Panc1 (cell line): ENCODE measurements at regions not wholly inside any gene's neighbourhood (a gene's known extent, or its start where the extent isn't known, plus 50 kb on each side); places are given as distances from the start of the nearest gene placed in this dataset.

Experiments used
- ATAC-seq: fragments of 200-7000 bp; cut with Tn5 transposase; 2 replicates; pipeline ENCODE4 v1.9.1; 2020; ENCODE audit warnings: mild to moderate bottlenecking, moderate library complexity
- BruUV-seq: library from RNA; stranded (reverse); fragments of 400-500 nt; replicated peaks from 2 replicates; lab custom pipeline; 2021; lab: Mats Ljungman, UMichigan
- CTCF ChIA-PET: fragments of 300-600 bp; sonication (Branson Sonifier 250); formaldehyde crosslinking; loops from one replicate; lab custom pipeline; 2022; ENCODE audit warnings: antibody characterized with exemption; lab: Charles Lee
- POLR2A ChIA-PET: fragments of 300-600 bp; sonication (Branson Sonifier 250); formaldehyde crosslinking; loops from one replicate; lab custom pipeline; 2022; ENCODE audit warnings: antibody characterized with exemption; lab: Charles Lee
- DNase-seq: peaks from one replicate; pipeline ENCODE4 v3.0.0-alpha.2; 2010; ENCODE audit warnings: low read depth, low spot score
- H3K27ac ChIP-seq: 2 replicates; pipeline ENCODE4 v1.5.1; 2011; ENCODE audit warnings: mild to moderate bottlenecking, low read length, inconsistent platforms
- H3K27me3 ChIP-seq: fragments of 200-500 bp; sonication (Bioruptor generic); 2 replicates; pipeline ENCODE4 v1.6.0; 2014; ENCODE audit warnings: low read length, inconsistent platforms; ENCODE audit not compliant: control insufficient read depth, insufficient read depth
- H3K36me3 ChIP-seq: fragments of 200-500 bp; sonication (Bioruptor generic); 2 replicates; pipeline ENCODE4 v1.5.1; 2014; ENCODE audit warnings: inconsistent platforms, mild to moderate bottlenecking, low read length, moderate library complexity; ENCODE audit not compliant: control insufficient read depth, insufficient read depth
- H3K4me1 ChIP-seq: 2 replicates; pipeline ENCODE4 v1.5.1; 2011; ENCODE audit warnings: inconsistent platforms, mild to moderate bottlenecking, low read length, moderate library complexity; ENCODE audit not compliant: control insufficient read depth, insufficient read depth
- H3K4me3 ChIP-seq, 2 experiments: 2 replicates each; pipeline ENCODE4 v1.5.1; 2011 to 2012; ENCODE audit warnings: low read depth in 2 of 2, low read length in 2 of 2, mild to moderate bottlenecking in 2 of 2, inconsistent platforms in 1 of 2, moderate library complexity in 1 of 2
- H3K9me3 ChIP-seq: fragments of 200-500 bp; sonication (Bioruptor generic); 2 replicates; pipeline ENCODE4 v1.5.1; 2014; ENCODE audit warnings: low read depth, mild to moderate bottlenecking, inconsistent platforms, low read length, moderate library complexity; ENCODE audit not compliant: control insufficient read depth, insufficient read depth
- POLR2AphosphoS5 ChIP-seq: IDR thresholded peaks from 2 replicates; pipeline ENCODE4 v1.6.1; 2012; ENCODE audit warnings: mild to moderate bottlenecking, low read depth, low read length, moderate library complexity
- SIN3A ChIP-seq: IDR thresholded peaks from 2 replicates; pipeline ENCODE4 v1.6.1; 2012; ENCODE audit warnings: low read depth, mild to moderate bottlenecking, low read length, moderate library complexity, borderline replicate concordance; ENCODE audit not compliant: insufficient read depth
- TCF7L2 ChIP-seq: IDR thresholded peaks from 2 replicates; pipeline ENCODE4 v1.6.1; 2011; ENCODE audit warnings: mild to moderate bottlenecking, low read depth, low read length, inconsistent platforms
- in situ Hi-C: cut with HindIII; loops from 2 replicates; pipeline ENCODE4 v1.10.0; 2016; ENCODE audit warnings: low sequenced_read_pairs, low pct_unique_long_range_greater_than_20kb
- intact Hi-C: fragments of 100-400 bp; cut with micrococcal nuclease; formaldehyde crosslinking; loops from one replicate; pipeline ENCODE4 v1.10.0; 2022; ENCODE audit not compliant: unreplicated experiment
- TF ChIP-seq, protein P1 (sequence below): fragments of 450-650 bp; IDR thresholded peaks from 2 replicates; pipeline ENCODE4 v1.5.1; 2017; ENCODE audit warnings: mild to moderate bottlenecking
- TF ChIP-seq, protein P2 (sequence below), 2 experiments: IDR thresholded peaks; 2 replicates each; pipeline ENCODE4 v1.6.1; 2011 to 2012; ENCODE audit warnings: low read depth in 2 of 2, control low read depth in 1 of 2, low read length in 1 of 2, mild to moderate bottlenecking in 1 of 2, moderate library complexity in 1 of 2; ENCODE audit not compliant: insufficient read depth in 1 of 2

DNA sequence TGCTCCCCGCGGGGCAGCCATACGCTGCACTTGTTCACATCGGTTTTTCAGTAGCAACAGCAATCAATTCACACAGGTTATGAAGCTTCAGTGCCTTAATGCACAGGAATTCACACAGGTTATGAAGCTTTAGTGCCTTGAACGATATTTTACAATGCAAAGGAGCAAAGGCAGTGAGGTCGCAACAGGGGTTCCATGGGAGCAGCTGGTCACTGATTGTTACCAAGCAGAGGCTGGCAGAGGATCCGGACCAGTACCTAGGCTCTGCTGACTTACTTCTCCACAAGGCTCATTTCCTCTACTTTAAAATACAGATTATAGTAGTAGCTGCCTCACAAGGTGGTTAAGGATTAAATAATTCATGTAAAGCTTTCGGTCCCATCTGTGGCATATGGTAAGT lies 95.2 kb upstream of the ODAD2 start:
- ChIA-PET CTCF (no interaction called here), POLR2A (no interaction called here)
- Histone ChIP-seq H3K4me3 (no peak overlapping the region), H3K27ac (no peak overlapping the region), H3K27me3 (no peaks in the 10 kb centered on the region), H3K36me3 (no peaks in the 10 kb centered on the region), H3K4me1 (no peaks in the 10 kb centered on the region; the same call in 1 of the 2 replicates), H3K9me3 (no peaks in the 10 kb centered on the region)
- in situ Hi-C loops = no loop called here
- intact Hi-C loops = no loop called here
- no peak for ATAC-seq
- BruUV-seq = no TSS peak
- no peak for DNase-seq
- TF ChIP-seq TCF7L2 (no peak), POLR2AphosphoS5 (no peak), SIN3A (no peak)
- TF ChIP-seq, protein P1, sequence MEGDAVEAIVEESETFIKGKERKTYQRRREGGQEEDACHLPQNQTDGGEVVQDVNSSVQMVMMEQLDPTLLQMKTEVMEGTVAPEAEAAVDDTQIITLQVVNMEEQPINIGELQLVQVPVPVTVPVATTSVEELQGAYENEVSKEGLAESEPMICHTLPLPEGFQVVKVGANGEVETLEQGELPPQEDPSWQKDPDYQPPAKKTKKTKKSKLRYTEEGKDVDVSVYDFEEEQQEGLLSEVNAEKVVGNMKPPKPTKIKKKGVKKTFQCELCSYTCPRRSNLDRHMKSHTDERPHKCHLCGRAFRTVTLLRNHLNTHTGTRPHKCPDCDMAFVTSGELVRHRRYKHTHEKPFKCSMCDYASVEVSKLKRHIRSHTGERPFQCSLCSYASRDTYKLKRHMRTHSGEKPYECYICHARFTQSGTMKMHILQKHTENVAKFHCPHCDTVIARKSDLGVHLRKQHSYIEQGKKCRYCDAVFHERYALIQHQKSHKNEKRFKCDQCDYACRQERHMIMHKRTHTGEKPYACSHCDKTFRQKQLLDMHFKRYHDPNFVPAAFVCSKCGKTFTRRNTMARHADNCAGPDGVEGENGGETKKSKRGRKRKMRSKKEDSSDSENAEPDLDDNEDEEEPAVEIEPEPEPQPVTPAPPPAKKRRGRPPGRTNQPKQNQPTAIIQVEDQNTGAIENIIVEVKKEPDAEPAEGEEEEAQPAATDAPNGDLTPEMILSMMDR = no peak
- TF ChIP-seq, protein P2, sequence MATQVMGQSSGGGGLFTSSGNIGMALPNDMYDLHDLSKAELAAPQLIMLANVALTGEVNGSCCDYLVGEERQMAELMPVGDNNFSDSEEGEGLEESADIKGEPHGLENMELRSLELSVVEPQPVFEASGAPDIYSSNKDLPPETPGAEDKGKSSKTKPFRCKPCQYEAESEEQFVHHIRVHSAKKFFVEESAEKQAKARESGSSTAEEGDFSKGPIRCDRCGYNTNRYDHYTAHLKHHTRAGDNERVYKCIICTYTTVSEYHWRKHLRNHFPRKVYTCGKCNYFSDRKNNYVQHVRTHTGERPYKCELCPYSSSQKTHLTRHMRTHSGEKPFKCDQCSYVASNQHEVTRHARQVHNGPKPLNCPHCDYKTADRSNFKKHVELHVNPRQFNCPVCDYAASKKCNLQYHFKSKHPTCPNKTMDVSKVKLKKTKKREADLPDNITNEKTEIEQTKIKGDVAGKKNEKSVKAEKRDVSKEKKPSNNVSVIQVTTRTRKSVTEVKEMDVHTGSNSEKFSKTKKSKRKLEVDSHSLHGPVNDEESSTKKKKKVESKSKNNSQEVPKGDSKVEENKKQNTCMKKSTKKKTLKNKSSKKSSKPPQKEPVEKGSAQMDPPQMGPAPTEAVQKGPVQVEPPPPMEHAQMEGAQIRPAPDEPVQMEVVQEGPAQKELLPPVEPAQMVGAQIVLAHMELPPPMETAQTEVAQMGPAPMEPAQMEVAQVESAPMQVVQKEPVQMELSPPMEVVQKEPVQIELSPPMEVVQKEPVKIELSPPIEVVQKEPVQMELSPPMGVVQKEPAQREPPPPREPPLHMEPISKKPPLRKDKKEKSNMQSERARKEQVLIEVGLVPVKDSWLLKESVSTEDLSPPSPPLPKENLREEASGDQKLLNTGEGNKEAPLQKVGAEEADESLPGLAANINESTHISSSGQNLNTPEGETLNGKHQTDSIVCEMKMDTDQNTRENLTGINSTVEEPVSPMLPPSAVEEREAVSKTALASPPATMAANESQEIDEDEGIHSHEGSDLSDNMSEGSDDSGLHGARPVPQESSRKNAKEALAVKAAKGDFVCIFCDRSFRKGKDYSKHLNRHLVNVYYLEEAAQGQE (IDR thresholded peaks at IDR 0.05; ENCODE audit: insufficient read depth in 1 of 2, low read depth in 2 of 2, low read length in 1 of 2) = no peak

DNA sequence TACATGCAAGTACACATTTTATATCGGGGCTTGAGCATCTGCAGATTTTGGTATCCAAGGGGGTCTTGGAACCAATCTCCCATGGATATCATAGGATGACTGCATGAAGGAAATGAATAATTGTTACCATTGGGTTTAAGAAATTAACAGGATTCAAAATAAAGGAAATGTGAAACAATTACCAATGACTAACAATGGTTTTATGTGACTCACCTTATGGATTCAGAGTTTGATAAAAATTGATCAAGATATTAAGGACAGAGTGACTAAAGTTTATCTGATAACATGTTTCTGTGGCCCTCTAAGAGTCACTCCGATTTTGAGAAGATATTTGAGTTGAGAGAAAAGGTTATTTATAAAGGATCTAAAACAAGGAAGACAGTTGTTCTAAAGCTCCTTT lies 93.0 kb upstream of the ODAD2 start:
- no TSS peak for BruUV-seq
- TF ChIP-seq POLR2AphosphoS5 = no peak
- TF ChIP-seq, protein P1 = no peak
- no peak overlapping the region for H3K27ac ChIP-seq
- no peak for ATAC-seq
- intact Hi-C loops = no loop called here
- POLR2A ChIA-PET = no interaction called here
- in situ Hi-C loops = no loop called here
- no peaks in the 10 kb centered on the region; the same call in 1 of the 2 replicates for H3K4me1 ChIP-seq
- CTCF ChIA-PET = no interaction called here
- no peaks in the 10 kb centered on the region for H3K36me3 ChIP-seq
- no peak overlapping the region for H3K4me3 ChIP-seq
- no peaks in the 10 kb centered on the region for H3K27me3 ChIP-seq
- H3K9me3 ChIP-seq = no peaks in the 10 kb centered on the region
- DNase-seq = no peak
